ENCODE measurements at regions not wholly inside any gene's neighbourhood (a gene's known extent, or its start where the extent isn't known, plus 50 kb on each side); places are given as distances from the start of the nearest gene placed in this dataset.

DNA sequence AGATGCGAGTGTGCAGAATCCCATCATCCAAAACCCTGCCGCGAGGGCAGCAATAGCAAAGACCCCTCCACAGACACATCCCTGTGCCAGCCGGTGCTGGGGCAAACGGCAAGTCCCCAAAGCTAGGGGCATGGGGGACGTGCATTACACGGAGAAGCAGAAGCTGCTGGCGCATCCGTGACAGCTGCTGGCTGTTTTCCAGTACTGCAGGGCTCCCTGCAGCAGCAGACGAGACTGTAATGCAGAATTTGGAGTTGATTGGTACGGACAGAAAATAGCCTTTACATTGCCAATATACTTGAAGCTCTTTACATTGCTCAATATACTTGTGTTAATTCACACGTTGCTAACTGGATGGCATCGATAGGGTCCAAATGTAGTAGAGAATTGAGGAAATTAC is 77.2 kb upstream of the TMTC4 start:
- peaks cover 49% of the 10 kb centered on the region for H3K27me3 ChIP-seq (ENCODE audit: insufficient read depth, low read length)
- H3K79me2 ChIP-seq (ENCODE audit: insufficient read depth, low read length): no peaks in the 10 kb centered on the region
- no peaks in the 10 kb centered on the region for H3K36me3 ChIP-seq (ENCODE audit: control insufficient read depth in 1 of 2, insufficient read depth in 2 of 2, low read length in 2 of 2)
- no peaks in the 10 kb centered on the region for H3K9me2 ChIP-seq (ENCODE audit: insufficient read depth)
- no TSS peak for BruUV-seq (replicated peaks)
- no peak for ATAC-seq
- intact Hi-C loops (cut with micrococcal nuclease): no loop called here
- no peak overlapping the region for H3K4me2 ChIP-seq (ENCODE audit: low read length)
- no peak overlapping the region for H3K9ac ChIP-seq (ENCODE audit: low read length)
- H2AFZ ChIP-seq (ENCODE audit: low read depth, low read length, poor library complexity, severe bottlenecking): no peak overlapping the region
- RAD21 ChIA-PET (ENCODE audit: low non-redundant PET in 1 of 2, low total read pairs in 2 of 2, uncharacterized antibody in 2 of 2, unreplicated experiment in 2 of 2): no interaction called here
- no peaks in the 10 kb centered on the region for H3K9me3 ChIP-seq (ENCODE audit: control insufficient read depth in 1 of 2, insufficient read depth in 1 of 2, low read depth in 1 of 2, low read length in 2 of 2)
- H4K20me1 ChIP-seq (ENCODE audit: insufficient read depth): no peaks in the 10 kb centered on the region
- no peaks in the 10 kb centered on the region for H3K4me1 ChIP-seq (ENCODE audit: control insufficient read depth in 1 of 2, insufficient read depth in 2 of 2, low read length in 2 of 2)
- DNase-seq (ENCODE audit: low read depth, low spot score): no peak
- POLR2A ChIA-PET: no interaction called here
- TF ChIP-seq, protein P1, sequence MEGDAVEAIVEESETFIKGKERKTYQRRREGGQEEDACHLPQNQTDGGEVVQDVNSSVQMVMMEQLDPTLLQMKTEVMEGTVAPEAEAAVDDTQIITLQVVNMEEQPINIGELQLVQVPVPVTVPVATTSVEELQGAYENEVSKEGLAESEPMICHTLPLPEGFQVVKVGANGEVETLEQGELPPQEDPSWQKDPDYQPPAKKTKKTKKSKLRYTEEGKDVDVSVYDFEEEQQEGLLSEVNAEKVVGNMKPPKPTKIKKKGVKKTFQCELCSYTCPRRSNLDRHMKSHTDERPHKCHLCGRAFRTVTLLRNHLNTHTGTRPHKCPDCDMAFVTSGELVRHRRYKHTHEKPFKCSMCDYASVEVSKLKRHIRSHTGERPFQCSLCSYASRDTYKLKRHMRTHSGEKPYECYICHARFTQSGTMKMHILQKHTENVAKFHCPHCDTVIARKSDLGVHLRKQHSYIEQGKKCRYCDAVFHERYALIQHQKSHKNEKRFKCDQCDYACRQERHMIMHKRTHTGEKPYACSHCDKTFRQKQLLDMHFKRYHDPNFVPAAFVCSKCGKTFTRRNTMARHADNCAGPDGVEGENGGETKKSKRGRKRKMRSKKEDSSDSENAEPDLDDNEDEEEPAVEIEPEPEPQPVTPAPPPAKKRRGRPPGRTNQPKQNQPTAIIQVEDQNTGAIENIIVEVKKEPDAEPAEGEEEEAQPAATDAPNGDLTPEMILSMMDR (IDR thresholded peaks at IDR 0.05 in 2 of 3, conservative IDR thresholded peaks at IDR 0.05 in 1 of 3; ENCODE audit: borderline replicate concordance in 1 of 3, insufficient read depth in 1 of 3, low read depth in 2 of 3, low read length in 2 of 3): no peak
- TF ChIP-seq EGR1 (IDR thresholded peaks at IDR 0.05; ENCODE audit: low read depth) (no peak), ZFX (IDR thresholded peaks at IDR 0.05) (no peak), POLR2AphosphoS5 (IDR thresholded peaks at IDR 0.05; ENCODE audit: low read depth, low read length) (no peak), ATF3 (IDR thresholded peaks at IDR 0.05) (no peak), SP1 (IDR thresholded peaks at IDR 0.05; ENCODE audit: low read depth) (no peak), CEBPB (IDR thresholded peaks at IDR 0.05; ENCODE audit: low read depth) (no peak), TCF7L2 (IDR thresholded peaks at IDR 0.05; ENCODE audit: borderline replicate concordance, extremely low read depth, insufficient read depth, insufficient read length) (no peak), SIN3A (IDR thresholded peaks at IDR 0.05; ENCODE audit: low read depth) (no peak), MAX (IDR thresholded peaks at IDR 0.05) (no peak), YY1 (IDR thresholded peaks at IDR 0.05; ENCODE audit: extremely low read depth, insufficient replicate concordance, low read depth, low read length) (no peak), EZH2 (IDR thresholded peaks at IDR 0.05) (no peak), CBX3 (IDR thresholded peaks at IDR 0.05; ENCODE audit: low read depth) (no peak), JUND (IDR thresholded peaks at IDR 0.05) (no peak), REST (IDR thresholded peaks at IDR 0.05; ENCODE audit: low read depth) (no peak)
- no peak overlapping the region for H3K27ac ChIP-seq (ENCODE audit: low read depth, low read length)
- CTCF ChIA-PET: no interaction called here
- no peak overlapping the region for H3K4me3 ChIP-seq (replicated peaks in 1 of 2; ENCODE audit: low read depth in 1 of 2, low read length in 2 of 2)

Data from HCT116 (cell line).